ENCODE measurements at regions not wholly inside any gene's neighbourhood (a gene's known extent, or its start where the extent isn't known, plus 50 kb on each side); places are given as distances from the start of the nearest gene placed in this dataset.
"Not testable (repeated sequence)": the region's sequence is repeated elsewhere in the genome, so short reads cannot be mapped to it uniquely, and the experiment has no call there.

DNA sequence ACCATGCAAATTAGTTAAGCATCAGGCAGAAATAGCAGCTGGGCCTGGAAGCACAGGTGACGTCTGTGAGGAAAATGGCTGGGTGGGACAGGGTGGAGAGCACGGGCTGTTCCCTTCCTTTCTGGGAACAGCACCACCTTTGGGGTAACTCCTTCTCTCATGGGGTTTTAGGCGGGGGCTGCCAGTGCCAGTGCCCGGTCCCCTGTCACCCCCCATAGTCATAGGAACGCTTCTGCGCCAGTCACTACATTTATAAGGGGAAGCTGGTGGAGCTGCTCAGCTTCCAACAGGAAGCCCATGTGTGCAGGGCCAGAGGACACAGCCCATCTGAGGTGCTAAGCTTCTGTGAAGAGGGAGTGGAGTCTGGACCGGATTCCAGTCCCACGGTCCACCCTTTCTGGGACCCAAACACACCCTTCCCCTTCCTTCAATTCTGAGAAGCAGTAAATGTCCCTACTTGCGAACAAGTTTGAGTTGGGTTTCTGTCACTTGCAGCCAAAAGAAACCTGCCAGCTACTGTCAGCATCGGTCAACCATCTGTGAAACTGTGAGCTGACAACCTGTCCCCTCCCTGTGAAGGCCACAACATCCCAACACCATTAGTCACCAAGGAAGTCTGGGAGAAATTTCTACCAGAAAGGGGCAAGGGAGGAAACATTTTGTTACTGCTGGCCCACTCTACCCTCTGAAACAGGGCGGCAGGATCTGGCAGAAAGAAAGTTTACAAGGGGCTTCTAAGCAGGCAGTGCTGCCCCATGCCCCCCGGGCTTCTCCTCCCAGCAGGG is 86.0 kb upstream of the AMZ2 start:
- Histone ChIP-seq H3K27ac (no peak overlapping the region), H3K4me1 (ENCODE audit: low read depth) (no peaks in the 10 kb centered on the region), H3K36me3 (no peaks in the 10 kb centered on the region), H3K27me3 (no peaks in the 10 kb centered on the region), H3K4me3 (no peak overlapping the region), H3K9me3 (ENCODE audit: low read depth) (no peaks in the 10 kb centered on the region)
- TF ChIP-seq, protein P1, sequence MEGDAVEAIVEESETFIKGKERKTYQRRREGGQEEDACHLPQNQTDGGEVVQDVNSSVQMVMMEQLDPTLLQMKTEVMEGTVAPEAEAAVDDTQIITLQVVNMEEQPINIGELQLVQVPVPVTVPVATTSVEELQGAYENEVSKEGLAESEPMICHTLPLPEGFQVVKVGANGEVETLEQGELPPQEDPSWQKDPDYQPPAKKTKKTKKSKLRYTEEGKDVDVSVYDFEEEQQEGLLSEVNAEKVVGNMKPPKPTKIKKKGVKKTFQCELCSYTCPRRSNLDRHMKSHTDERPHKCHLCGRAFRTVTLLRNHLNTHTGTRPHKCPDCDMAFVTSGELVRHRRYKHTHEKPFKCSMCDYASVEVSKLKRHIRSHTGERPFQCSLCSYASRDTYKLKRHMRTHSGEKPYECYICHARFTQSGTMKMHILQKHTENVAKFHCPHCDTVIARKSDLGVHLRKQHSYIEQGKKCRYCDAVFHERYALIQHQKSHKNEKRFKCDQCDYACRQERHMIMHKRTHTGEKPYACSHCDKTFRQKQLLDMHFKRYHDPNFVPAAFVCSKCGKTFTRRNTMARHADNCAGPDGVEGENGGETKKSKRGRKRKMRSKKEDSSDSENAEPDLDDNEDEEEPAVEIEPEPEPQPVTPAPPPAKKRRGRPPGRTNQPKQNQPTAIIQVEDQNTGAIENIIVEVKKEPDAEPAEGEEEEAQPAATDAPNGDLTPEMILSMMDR (IDR thresholded peaks at IDR 0.05; ENCODE audit: low read depth, low read length), result no peak
- no peak for DNase-seq (ENCODE audit: low read depth in 1 of 2, low spot score in 1 of 2)

DNA sequence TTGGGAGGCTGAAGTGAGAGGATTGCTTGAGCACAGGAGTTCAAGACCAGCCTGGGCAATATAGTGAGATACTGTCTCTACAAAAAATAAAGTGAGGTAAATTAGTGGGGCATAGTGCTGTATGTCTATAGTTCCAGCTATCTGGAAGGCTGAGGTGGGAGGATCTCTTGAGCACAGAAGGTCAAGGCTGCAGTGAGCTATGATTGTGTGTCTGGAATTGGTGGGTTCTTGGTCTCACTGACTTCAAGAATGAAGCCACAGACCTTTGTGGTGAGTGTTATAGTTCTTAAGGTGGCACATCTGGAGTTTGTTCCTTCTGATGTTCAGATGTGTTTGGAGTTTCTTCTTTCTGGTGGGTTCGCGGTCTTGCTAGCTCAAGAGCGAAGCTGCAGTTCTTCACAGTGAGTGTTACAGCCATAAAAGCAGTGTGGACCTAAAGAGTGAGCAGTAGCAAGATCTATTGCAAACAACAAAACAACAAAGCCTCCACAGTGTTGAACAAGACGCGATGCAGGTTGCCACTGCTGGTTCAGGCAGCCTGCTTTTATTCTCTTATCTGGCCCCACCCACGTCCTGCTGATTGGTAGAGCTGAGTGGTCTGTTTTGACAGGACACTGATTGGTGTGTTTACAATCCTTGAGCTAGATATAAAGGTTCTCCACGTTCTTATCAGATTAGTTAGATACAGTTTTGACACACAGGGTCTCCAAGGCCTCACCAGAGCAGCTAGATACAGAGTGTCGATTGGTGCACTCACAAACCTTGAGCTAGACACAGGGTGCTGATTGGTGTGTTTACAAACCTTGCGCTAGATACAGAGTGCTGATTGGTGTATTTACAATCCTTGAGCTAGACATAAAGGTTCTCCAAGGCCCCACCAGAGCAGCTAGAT is 79.3 kb upstream of the AMZ2 start:
- not testable (repeated sequence) for DNase-seq (ENCODE audit: low read depth in 1 of 2, low spot score in 1 of 2); H3K36me3 ChIP-seq; H3K27me3 ChIP-seq; H3K27ac ChIP-seq; H3K4me3 ChIP-seq; H3K9me3 ChIP-seq (ENCODE audit: low read depth); H3K4me1 ChIP-seq (ENCODE audit: low read depth)

DNA sequence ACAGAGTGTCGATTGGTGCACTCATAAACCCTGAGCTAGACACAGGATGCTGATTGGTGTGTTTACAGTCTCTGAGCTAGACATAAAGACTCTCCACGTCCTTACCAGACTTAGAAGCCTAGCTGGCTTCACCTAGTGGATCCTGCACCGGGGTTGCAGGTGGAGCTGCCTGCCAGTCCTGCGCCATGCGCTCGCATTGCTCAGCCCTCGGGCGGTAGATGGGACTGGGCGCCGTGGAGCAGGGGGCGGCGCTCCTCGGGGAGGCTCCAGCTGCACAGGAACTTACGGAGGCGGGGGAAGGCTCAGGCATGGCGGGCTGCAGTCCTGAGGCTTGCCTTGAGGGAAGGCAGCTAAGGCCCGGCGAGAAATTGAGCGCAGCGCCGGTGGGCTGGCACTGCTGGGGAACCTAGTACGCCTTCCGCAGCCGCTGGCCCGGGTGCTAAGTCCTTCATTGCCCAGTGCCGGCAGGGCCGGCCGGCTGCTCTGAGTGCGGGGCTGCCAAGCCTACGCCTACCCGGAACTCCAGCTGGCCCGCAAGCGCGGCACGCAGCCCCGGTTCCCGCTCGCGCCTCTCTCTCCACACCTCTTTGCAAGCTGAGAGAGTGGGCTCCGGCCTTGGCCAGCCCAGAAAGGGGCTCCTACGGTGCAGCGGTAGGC is 78.5 kb upstream of the AMZ2 start:
- H3K9me3 ChIP-seq (ENCODE audit: low read depth); H3K27ac ChIP-seq; DNase-seq (ENCODE audit: low read depth in 1 of 2, low spot score in 1 of 2); H3K4me3 ChIP-seq; H3K36me3 ChIP-seq; H3K27me3 ChIP-seq; H3K4me1 ChIP-seq (ENCODE audit: low read depth): not testable (repeated sequence)

DNA sequence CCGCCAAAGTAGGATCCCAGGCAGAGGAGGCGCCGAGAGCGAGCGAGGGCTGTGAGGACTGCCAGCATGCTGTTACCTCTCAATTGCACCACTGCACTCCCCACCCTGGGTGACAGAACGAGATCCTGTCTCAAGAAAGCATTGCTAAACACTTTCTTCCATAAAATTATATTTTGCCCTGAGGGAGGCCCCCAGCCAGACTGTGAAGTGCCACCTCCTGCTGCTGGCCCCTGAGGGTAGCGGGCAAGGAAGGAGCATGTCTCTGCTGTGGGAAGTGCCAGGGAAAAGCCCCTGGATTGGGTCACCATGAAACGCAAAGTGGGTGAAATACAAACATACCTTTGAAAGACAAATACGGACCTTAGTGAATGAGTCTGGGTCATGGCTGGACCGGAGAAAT is 78.0 kb upstream of the AMZ2 start:
- no peaks in the 10 kb centered on the region for H3K9me3 ChIP-seq (ENCODE audit: low read depth)
- no peaks in the 10 kb centered on the region for H3K4me1 ChIP-seq (ENCODE audit: low read depth)
- H3K27me3 ChIP-seq, result no peaks in the 10 kb centered on the region
- no peak overlapping the region for H3K4me3 ChIP-seq
- no peak overlapping the region for H3K27ac ChIP-seq
- TF ChIP-seq, protein P1 (IDR thresholded peaks at IDR 0.05; ENCODE audit: low read depth, low read length), result no peak
- DNase-seq (ENCODE audit: low read depth in 1 of 2, low spot score in 1 of 2), result no peak
- H3K36me3 ChIP-seq, result no peaks in the 10 kb centered on the region

DNA sequence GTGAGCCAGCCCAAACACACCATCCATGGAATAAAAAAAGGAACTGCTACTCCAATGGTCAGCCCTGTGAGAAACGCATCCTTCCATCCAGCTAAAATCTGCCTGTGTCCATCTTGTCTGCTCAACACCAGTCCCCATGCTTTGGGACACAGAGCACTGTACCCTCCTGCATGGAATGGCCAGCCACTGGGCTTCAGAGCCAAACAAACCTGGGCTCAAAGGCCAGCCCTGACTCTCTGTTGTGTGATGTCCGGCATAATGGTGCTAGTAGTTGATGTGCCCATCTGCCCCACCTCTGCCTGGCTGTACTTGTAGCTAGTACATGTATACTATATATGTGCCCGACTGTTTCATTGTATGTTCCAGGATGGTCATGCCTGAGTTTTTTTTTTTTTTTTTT is 77.6 kb upstream of the AMZ2 start:
- no peaks in the 10 kb centered on the region for H3K27me3 ChIP-seq
- H3K4me1 ChIP-seq (ENCODE audit: low read depth), result no peaks in the 10 kb centered on the region
- no peak for DNase-seq (ENCODE audit: low read depth in 1 of 2, low spot score in 1 of 2)
- TF ChIP-seq, protein P1 (IDR thresholded peaks at IDR 0.05; ENCODE audit: low read depth, low read length), result no peak
- no peaks in the 10 kb centered on the region for H3K9me3 ChIP-seq (ENCODE audit: low read depth)
- no peaks in the 10 kb centered on the region for H3K36me3 ChIP-seq
- H3K27ac ChIP-seq, result no peak overlapping the region
- H3K4me3 ChIP-seq, result no peak overlapping the region

DNA sequence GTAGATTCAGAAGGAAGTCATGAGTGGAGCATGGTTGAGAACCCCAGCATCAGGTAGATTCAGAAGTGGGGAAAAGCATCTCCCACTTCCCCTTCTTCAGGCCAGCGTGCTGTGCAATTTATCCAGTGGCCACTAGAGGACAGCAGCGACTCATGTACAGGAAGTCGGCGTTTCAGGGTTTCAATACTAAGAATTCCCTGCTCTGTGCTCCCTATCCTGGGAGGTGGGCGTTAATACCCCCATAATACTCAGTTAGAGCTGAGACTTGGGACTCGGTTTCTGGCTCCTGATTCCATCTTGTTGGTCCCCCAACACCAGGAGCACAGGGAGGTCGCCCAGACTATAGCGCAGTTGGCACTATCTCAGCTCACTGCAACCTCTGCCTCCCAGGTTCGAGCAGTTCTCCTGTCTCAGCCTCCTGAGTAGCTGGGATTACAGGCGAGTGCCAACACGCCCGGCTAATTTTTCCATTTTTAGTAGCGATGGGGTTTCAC is 75.3 kb upstream of the AMZ2 start:
- H3K36me3 ChIP-seq, result no peaks in the 10 kb centered on the region

More for the DNA sequence above, 75.3 kb upstream of the AMZ2 start:
- Histone ChIP-seq H3K27ac (no peak overlapping the region), H3K4me3 (no peak overlapping the region), H3K4me1 (ENCODE audit: low read depth) (no peaks in the 10 kb centered on the region), H3K27me3 (no peaks in the 10 kb centered on the region), H3K9me3 (ENCODE audit: low read depth) (no peaks in the 10 kb centered on the region)
- peak; percentile 66 to 73 for DNase-seq (ENCODE audit: low read depth in 1 of 2, low spot score in 1 of 2)
- TF ChIP-seq, protein P1 (IDR thresholded peaks at IDR 0.05; ENCODE audit: low read depth, low read length), result peak; percentile 96
